ENCODE measurements at regions not wholly inside any gene's neighbourhood (a gene's known extent, or its start where the extent isn't known, plus 50 kb on each side); places are given as distances from the start of the nearest gene placed in this dataset.

DNA sequence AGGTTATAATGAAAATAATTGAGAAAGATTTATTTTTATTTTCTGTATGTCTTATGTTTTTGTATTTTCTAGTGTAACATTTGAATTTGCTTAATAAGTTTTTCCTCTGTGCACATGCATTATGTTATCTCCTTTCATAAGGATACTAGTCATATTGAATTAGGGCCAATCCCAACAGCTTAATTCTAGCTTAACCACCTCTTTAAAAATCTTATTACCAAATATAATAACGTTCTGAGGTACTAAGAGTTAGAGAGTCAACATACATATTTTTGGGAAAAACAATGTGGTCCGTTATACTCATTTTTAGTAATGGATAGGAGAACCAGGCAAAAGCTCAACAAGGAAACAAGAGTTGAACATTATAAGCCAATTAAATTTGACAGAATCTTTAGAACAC is 845.6 kb upstream of the SEL1L start:
- TF ChIP-seq, protein P1, sequence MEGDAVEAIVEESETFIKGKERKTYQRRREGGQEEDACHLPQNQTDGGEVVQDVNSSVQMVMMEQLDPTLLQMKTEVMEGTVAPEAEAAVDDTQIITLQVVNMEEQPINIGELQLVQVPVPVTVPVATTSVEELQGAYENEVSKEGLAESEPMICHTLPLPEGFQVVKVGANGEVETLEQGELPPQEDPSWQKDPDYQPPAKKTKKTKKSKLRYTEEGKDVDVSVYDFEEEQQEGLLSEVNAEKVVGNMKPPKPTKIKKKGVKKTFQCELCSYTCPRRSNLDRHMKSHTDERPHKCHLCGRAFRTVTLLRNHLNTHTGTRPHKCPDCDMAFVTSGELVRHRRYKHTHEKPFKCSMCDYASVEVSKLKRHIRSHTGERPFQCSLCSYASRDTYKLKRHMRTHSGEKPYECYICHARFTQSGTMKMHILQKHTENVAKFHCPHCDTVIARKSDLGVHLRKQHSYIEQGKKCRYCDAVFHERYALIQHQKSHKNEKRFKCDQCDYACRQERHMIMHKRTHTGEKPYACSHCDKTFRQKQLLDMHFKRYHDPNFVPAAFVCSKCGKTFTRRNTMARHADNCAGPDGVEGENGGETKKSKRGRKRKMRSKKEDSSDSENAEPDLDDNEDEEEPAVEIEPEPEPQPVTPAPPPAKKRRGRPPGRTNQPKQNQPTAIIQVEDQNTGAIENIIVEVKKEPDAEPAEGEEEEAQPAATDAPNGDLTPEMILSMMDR (IDR thresholded peaks at IDR 0.05; ENCODE audit: low read length) = no peak
- TF ChIP-seq EZH2 (IDR thresholded peaks at IDR 0.05; ENCODE audit: borderline replicate concordance, low read length) = no peak
